ENCODE measurements at regions not wholly inside any gene's neighbourhood (a gene's known extent, or its start where the extent isn't known, plus 50 kb on each side); places are given as distances from the start of the nearest gene placed in this dataset.

DNA sequence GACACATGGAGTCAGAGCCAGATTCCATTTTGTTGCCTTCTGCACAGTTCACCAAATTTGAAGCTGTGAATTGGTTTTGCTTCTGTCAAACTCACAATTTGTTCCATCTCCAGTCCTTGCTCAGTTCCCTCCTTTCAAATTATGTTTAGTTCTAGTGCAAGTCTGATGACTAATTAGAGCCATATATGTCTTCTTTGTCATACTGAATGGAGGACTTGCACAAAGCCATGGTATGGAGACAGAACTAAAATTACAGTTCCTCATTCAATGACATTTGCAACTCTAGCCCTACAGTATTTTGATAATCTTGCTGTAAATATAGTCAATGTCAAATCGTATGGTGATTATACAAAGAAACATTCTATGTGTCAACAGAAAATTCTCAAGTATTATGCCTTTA, 936.9 kb upstream of the CELF4 start:
- H3K4me1 ChIP-seq, result no peaks in the 10 kb centered on the region
- no peaks in the 10 kb centered on the region for H3K36me3 Mint-ChIP-seq (ENCODE audit: insufficient read depth, unreplicated experiment)
- H3K36me3 ChIP-seq (ENCODE audit: control insufficient read depth, insufficient read depth, low read length), result no peaks in the 10 kb centered on the region
- POLR2A ChIA-PET, result no interaction called here
- H3K9me3 ChIP-seq, result no peaks in the 10 kb centered on the region
- CTCF ChIA-PET, result no interaction called here
- DNase-seq, result no peak
- H3K27me3 Mint-ChIP-seq (ENCODE audit: insufficient read depth, unreplicated experiment), result peaks cover 6% of the 10 kb centered on the region
- no peaks in the 10 kb centered on the region for H3K4me1 Mint-ChIP-seq (ENCODE audit: low read depth, unreplicated experiment)
- intact Hi-C loops (cut with micrococcal nuclease; ENCODE audit: unreplicated experiment), result no loop called here
- H3K4me3 Mint-ChIP-seq (ENCODE audit: unreplicated experiment), result no peak overlapping the region
- H3K27me3 ChIP-seq (replicated peaks; ENCODE audit: control insufficient read depth, insufficient read depth, low read length), result no peaks in the 10 kb centered on the region
- no peaks in the 10 kb centered on the region for H3K9me3 Mint-ChIP-seq (ENCODE audit: unreplicated experiment)
- TF ChIP-seq, protein P1, sequence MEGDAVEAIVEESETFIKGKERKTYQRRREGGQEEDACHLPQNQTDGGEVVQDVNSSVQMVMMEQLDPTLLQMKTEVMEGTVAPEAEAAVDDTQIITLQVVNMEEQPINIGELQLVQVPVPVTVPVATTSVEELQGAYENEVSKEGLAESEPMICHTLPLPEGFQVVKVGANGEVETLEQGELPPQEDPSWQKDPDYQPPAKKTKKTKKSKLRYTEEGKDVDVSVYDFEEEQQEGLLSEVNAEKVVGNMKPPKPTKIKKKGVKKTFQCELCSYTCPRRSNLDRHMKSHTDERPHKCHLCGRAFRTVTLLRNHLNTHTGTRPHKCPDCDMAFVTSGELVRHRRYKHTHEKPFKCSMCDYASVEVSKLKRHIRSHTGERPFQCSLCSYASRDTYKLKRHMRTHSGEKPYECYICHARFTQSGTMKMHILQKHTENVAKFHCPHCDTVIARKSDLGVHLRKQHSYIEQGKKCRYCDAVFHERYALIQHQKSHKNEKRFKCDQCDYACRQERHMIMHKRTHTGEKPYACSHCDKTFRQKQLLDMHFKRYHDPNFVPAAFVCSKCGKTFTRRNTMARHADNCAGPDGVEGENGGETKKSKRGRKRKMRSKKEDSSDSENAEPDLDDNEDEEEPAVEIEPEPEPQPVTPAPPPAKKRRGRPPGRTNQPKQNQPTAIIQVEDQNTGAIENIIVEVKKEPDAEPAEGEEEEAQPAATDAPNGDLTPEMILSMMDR (IDR thresholded peaks at IDR 0.05; ENCODE audit: insufficient read depth in 1 of 2, low read depth in 1 of 2, low read length in 1 of 2, severe bottlenecking in 1 of 2, unreplicated experiment in 1 of 2), result no peak
- no TSS peak for BruUV-seq (replicated peaks)
- no peak overlapping the region for H3K27ac Mint-ChIP-seq (ENCODE audit: unreplicated experiment)
- H3K4me3 ChIP-seq (ENCODE audit: low read depth, low read length), result no peak overlapping the region

DNA sequence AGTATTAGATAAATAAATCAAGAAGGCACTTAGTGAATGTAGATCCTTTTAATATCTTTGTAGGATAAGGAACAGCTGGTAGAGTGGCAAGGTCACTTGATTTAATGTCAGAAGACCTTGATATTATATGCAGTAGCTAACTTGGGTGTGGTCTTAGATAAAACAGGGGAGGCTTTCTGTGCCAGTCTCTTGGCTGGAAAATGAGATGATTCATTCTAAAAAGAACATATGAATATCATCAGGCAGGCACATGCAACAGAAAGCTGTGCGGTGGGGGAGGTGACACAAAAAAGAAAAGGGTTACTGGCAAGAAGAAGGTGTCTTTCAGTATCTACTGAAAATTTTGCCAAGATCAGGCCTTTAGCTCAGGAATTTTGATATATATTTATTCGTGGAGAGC, 931.7 kb upstream of the CELF4 start:
- TF ChIP-seq, protein P1 (IDR thresholded peaks at IDR 0.05; ENCODE audit: insufficient read depth in 1 of 2, low read depth in 1 of 2, low read length in 1 of 2, severe bottlenecking in 1 of 2, unreplicated experiment in 1 of 2), result no peak
- no TSS peak for BruUV-seq (replicated peaks)
- CTCF ChIA-PET, result no interaction called here
- no peak overlapping the region for H3K4me3 ChIP-seq (ENCODE audit: low read depth, low read length)
- POLR2A ChIA-PET, result no interaction called here
- no peaks in the 10 kb centered on the region for H3K4me1 Mint-ChIP-seq (ENCODE audit: low read depth, unreplicated experiment)
- H3K27me3 ChIP-seq (replicated peaks; ENCODE audit: control insufficient read depth, insufficient read depth, low read length), result no peaks in the 10 kb centered on the region
- H3K27me3 Mint-ChIP-seq (ENCODE audit: insufficient read depth, unreplicated experiment), result peaks cover 2% of the 10 kb centered on the region
- intact Hi-C loops (cut with micrococcal nuclease; ENCODE audit: unreplicated experiment), result no loop called here
- no peaks in the 10 kb centered on the region for H3K36me3 Mint-ChIP-seq (ENCODE audit: insufficient read depth, unreplicated experiment)
- H3K9me3 Mint-ChIP-seq (ENCODE audit: unreplicated experiment), result no peaks in the 10 kb centered on the region
- H3K4me3 Mint-ChIP-seq (ENCODE audit: unreplicated experiment), result no peak overlapping the region
- DNase-seq, result no peak
- no peaks in the 10 kb centered on the region for H3K9me3 ChIP-seq
- no peaks in the 10 kb centered on the region for H3K4me1 ChIP-seq
- no peaks in the 10 kb centered on the region for H3K36me3 ChIP-seq (ENCODE audit: control insufficient read depth, insufficient read depth, low read length)
- no peak overlapping the region for H3K27ac Mint-ChIP-seq (ENCODE audit: unreplicated experiment)

DNA sequence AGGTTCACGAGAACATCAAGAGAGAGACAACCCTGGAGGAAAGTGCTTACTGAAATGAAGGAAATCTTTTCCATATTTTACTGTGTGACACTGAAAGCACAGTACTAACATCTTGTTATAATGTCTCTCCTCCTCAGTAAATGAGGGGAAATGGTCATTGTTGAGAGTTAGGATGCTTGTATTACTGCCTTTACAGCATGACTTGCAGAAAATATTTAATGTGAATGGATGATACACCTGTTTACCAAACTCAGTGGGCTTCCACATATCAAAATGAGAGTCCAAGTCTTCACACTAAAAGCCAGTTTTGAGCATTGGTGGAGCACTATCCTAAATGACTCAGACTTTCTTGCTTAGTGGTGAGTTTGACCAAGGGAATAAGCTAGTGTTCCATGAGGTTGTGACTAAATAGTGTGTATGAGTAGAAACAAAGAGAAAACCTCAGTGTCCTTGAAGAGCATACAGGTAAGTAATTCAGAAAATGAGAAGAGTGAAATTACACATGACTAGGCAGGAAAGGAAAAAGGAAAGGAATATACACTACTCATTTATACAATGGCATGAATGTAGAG, 930.7 kb upstream of the CELF4 start:
- no TSS peak for BruUV-seq (replicated peaks)
- no peak overlapping the region for H3K4me3 ChIP-seq (ENCODE audit: low read depth, low read length)
- ChIA-PET CTCF (interaction anchor here (0.6 kb wide), 1 partner anchor 9 kb away, joined by 3 read pairs; no protein-coding TSS in a partner anchor), POLR2A (no interaction called here)
- Mint-ChIP-seq H3K36me3 (ENCODE audit: insufficient read depth, unreplicated experiment) (no peaks in the 10 kb centered on the region), H3K27ac (ENCODE audit: unreplicated experiment) (no peak overlapping the region), H3K9me3 (ENCODE audit: unreplicated experiment) (no peaks in the 10 kb centered on the region), H3K4me3 (ENCODE audit: unreplicated experiment) (no peak overlapping the region), H3K4me1 (ENCODE audit: low read depth, unreplicated experiment) (no peaks in the 10 kb centered on the region), H3K27me3 (ENCODE audit: insufficient read depth, unreplicated experiment) (no peaks in the 10 kb centered on the region)
- TF ChIP-seq, protein P1 (IDR thresholded peaks at IDR 0.05; ENCODE audit: insufficient read depth in 1 of 2, low read depth in 1 of 2, low read length in 1 of 2, severe bottlenecking in 1 of 2, unreplicated experiment in 1 of 2), result no peak
- no peaks in the 10 kb centered on the region for H3K36me3 ChIP-seq (ENCODE audit: control insufficient read depth, insufficient read depth, low read length)
- DNase-seq, result no peak
- intact Hi-C loops (cut with micrococcal nuclease; ENCODE audit: unreplicated experiment), result no loop called here
- H3K27me3 ChIP-seq (replicated peaks; ENCODE audit: control insufficient read depth, insufficient read depth, low read length), result no peaks in the 10 kb centered on the region
- H3K4me1 ChIP-seq, result no peaks in the 10 kb centered on the region
- H3K9me3 ChIP-seq, result no peaks in the 10 kb centered on the region

Data from Caco-2 (cell line).